HEK293T (cell line): ENCODE measurements at regions not wholly inside any gene's neighbourhood (a gene's known extent, or its start where the extent isn't known, plus 50 kb on each side); places are given as distances from the start of the nearest gene placed in this dataset.

ENCODE experiments used
- CTCF ChIA-PET: fragments of 350-600 bp; formaldehyde crosslinking; extraction: SDS; loops from one replicate; lab custom pipeline; 2021; ENCODE audit warnings: antibody characterized with exemption, inconsistent platforms; lab: Yijun Ruan, JAX
- POLR2A ChIA-PET: fragments of 350-600 bp; formaldehyde crosslinking; extraction: SDS; loops from one replicate; lab custom pipeline; 2020; ENCODE audit warnings: antibody characterized with exemption, inconsistent platforms; lab: Yijun Ruan, JAX
- DNase-seq: peaks from one replicate; pipeline ENCODE4 v3.0.0; 2012; ENCODE audit warnings: mixed read lengths; ENCODE audit errors: extremely low spot score
- ARNT ChIP-seq: fragments of 450-650 bp; IDR thresholded peaks from 2 replicates; pipeline ENCODE4 v1.6.1; 2017; ENCODE audit warnings: mild to moderate bottlenecking
- BHLHE40 ChIP-seq: fragments of 450-650 bp; IDR thresholded peaks from 2 replicates; pipeline ENCODE4 v1.6.1; 2016; ENCODE audit warnings: mild to moderate bottlenecking, moderate library complexity, borderline replicate concordance
- CTBP1 ChIP-seq: fragments of 450-650 bp; IDR thresholded peaks from 2 replicates; pipeline ENCODE4 v1.6.1; 2016; ENCODE audit warnings: borderline replicate concordance
- ELF4 ChIP-seq: fragments of 450-650 bp; IDR thresholded peaks from 2 replicates; pipeline ENCODE4 v1.6.1; 2017; ENCODE audit warnings: antibody characterized with exemption
- FOXA1 ChIP-seq: fragments of 450-650 bp; IDR thresholded peaks from 2 replicates; pipeline ENCODE4 v1.6.1; 2016; ENCODE audit warnings: mild to moderate bottlenecking
- FOXK2 ChIP-seq: fragments of 450-650 bp; IDR thresholded peaks from 2 replicates; pipeline ENCODE4 v1.6.1; 2016; ENCODE audit warnings: mild to moderate bottlenecking
- FOXM1 ChIP-seq: fragments of 450-650 bp; IDR thresholded peaks from 2 replicates; pipeline ENCODE4 v1.6.1; 2017; ENCODE audit warnings: mild to moderate bottlenecking, borderline replicate concordance
- HDGF ChIP-seq: fragments of 450-650 bp; IDR thresholded peaks from 2 replicates; pipeline ENCODE4 v1.6.1; 2017; ENCODE audit warnings: antibody characterized with exemption, borderline replicate concordance
- L3MBTL2 ChIP-seq: fragments of 450-650 bp; conservative IDR thresholded peaks from 2 replicates; pipeline ENCODE4 v1.6.1; 2016; ENCODE audit warnings: mild to moderate bottlenecking
- LEF1 ChIP-seq: fragments of 450-650 bp; IDR thresholded peaks from 2 replicates; pipeline ENCODE4 v1.6.1; 2017; ENCODE audit warnings: mild to moderate bottlenecking, borderline replicate concordance
- NFRKB ChIP-seq: fragments of 450-650 bp; IDR thresholded peaks from 2 replicates; pipeline ENCODE4 v1.6.1; 2016; ENCODE audit warnings: mild to moderate bottlenecking, moderate library complexity
- SP1 ChIP-seq: fragments of 450-650 bp; IDR thresholded peaks from 2 replicates; pipeline ENCODE4 v1.6.1; 2017
- SUZ12 ChIP-seq: fragments of 450-650 bp; IDR thresholded peaks from 2 replicates; pipeline ENCODE4 v1.6.1; 2016; ENCODE audit warnings: mild to moderate bottlenecking
- TARDBP ChIP-seq: fragments of 450-650 bp; IDR thresholded peaks from 2 replicates; pipeline ENCODE4 v1.6.1; 2016
- ZNF384 ChIP-seq: fragments of 450-650 bp; IDR thresholded peaks from 2 replicates; pipeline ENCODE4 v1.6.1; 2016
- TF ChIP-seq, protein P1 (sequence below): fragments of 450-650 bp; IDR thresholded peaks from 2 replicates; pipeline ENCODE4 v1.6.1; 2016

DNA sequence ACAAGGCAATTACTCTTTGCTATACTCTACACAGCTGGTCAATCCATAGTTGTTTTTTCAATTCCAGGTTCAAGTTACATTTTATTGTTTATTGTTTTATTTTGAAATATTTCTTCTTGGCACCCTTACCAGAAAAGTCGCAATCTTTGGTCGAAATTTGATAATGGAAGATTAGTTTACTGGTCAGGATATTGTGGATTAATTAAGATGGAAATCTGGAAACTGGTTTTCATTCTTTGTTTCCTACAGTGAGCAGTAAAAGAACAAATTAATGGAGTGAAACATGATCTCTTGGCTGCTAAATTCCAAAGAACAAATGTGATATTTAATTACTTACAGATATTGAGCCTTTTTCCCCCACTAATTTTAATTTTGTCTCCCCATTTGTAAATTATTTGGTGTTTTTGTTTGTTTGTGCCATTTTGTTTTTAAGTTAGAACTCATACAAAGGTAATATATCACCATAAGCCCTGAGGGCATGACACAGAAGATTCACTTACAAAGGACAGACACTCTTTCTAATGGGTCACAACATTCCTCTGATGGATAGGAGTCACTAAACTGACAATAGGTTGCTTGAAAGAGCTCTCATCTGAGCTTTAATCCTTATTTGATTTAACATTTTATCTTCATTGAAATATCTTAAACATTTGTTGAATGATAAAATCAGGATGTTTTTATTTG lies 700.2 kb downstream of the KCNJ2 start:
- ChIA-PET POLR2A (no interaction called here), CTCF (no interaction called here)
- DNase-seq, result no peak
- TF ChIP-seq, protein P1, sequence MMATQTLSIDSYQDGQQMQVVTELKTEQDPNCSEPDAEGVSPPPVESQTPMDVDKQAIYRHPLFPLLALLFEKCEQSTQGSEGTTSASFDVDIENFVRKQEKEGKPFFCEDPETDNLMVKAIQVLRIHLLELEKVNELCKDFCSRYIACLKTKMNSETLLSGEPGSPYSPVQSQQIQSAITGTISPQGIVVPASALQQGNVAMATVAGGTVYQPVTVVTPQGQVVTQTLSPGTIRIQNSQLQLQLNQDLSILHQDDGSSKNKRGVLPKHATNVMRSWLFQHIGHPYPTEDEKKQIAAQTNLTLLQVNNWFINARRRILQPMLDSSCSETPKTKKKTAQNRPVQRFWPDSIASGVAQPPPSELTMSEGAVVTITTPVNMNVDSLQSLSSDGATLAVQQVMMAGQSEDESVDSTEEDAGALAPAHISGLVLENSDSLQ, result peak; percentile 64
- no peak for TF ChIP-seq TARDBP

DNA sequence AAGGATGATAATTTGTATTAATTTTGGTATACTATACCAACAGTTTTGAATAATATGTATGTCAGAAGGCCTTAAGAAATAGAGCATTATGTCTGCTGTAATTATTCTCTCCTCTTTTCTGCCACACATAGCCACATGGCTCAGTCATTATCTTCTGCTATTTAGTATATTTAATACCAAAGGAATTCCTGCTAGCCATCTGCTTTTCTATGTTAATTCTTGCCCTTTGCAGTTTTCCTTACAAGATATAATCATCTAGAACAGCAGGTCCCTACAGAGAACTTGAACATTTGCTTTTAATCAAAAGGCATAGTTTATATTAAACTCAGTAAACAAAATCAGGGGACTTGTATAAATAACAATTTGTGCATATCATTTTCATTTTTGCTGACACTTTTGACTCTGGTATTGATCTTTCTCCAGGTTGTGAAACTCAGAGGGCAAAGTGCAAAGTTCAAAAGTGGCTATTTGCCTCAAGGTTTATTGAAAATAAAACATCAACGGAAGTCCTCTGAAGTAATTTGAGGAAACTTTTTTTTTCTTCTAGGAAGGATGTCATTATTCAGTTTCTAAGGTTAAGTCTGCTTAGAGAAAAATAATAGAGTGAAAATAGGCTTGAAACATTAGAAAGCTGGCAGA lies 702.0 kb downstream of the KCNJ2 start:
- TF ChIP-seq SUZ12, result no peak
- no peak for TF ChIP-seq FOXA1
- no peak for TF ChIP-seq ELF4
- TF ChIP-seq NFRKB, result no peak
- no peak for TF ChIP-seq LEF1
- TF ChIP-seq L3MBTL2, result no peak
- TF ChIP-seq, protein P1, result no peak
- TF ChIP-seq BHLHE40, result no peak
- TF ChIP-seq TARDBP, result no peak
- TF ChIP-seq CTBP1, result no peak
- POLR2A ChIA-PET, result no interaction called here
- CTCF ChIA-PET, result no interaction called here
- no peak for DNase-seq

DNA sequence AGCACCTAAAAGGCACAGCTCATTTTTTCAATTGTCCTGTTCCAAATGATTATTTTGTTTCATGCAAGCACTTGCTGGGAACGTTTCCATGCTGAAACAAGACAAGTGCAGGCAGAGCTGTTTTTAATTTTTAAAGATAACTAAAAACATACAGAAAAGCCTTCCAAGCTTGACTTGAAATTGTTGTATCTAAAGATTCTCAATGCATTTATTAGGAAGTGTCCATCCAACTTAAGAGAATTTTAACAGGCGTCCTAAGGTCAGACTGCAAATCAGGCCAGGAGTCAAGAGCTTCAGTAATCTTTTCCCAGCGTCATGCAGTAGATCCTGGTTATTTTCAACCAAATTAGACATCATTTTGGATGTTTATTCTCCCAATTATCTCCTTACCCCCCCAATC lies 702.8 kb downstream of the KCNJ2 start:
- DNase-seq, result no peak
- TF ChIP-seq CTBP1 (no peak), ARNT (no peak), SUZ12 (no peak), BHLHE40 (no peak), TARDBP (no peak), NFRKB (no peak), FOXM1 (no peak), FOXK2 (no peak), L3MBTL2 (no peak)
- ChIA-PET POLR2A (interaction anchor here (0.6 kb wide), 1 partner anchor 8 kb away, joined by 3 read pairs; no protein-coding TSS in a partner anchor), CTCF (interaction anchor here (0.6 kb wide), 1 partner anchor 208 kb away, joined by 3 read pairs; no protein-coding TSS in a partner anchor)

DNA sequence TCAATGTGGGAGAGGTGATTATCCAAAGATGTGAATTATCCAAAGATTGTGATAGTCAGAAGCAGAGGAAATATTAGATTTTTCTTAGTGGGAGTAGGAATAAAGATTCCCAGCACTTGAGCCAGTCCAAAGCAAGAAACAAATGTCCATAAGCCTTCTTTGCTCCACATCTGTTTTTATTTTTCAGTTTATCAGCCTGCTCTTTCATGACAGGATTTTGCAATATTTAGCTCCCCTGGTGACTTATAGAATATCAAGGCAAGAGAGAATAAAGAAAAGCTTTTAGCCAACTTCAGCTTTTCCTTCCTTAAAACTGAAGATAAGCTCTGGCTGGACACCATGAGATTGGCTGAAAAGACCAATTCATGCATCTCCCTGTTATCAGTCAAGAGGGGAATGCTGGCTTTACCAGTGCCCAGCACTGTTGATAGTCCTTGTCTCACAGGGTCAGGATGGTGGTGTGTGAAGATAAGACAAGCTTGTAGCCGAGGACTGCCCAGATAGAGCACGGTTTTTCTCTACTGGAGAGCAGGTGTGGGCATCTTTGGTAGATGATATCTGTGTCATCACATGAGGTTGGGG lies 706.5 kb downstream of the KCNJ2 start:
- ChIA-PET CTCF (no interaction called here), POLR2A (no interaction called here)
- DNase-seq, result no peak
- TF ChIP-seq BHLHE40 (no peak), ELF4 (no peak), FOXM1 (no peak), ARNT (no peak), L3MBTL2 (no peak), TARDBP (no peak), NFRKB (no peak), CTBP1 (no peak), LEF1 (no peak), HDGF (no peak), FOXA1 (no peak), ZNF384 (no peak), SUZ12 (no peak), FOXK2 (no peak), SP1 (no peak)
- TF ChIP-seq, protein P1, result no peak

DNA sequence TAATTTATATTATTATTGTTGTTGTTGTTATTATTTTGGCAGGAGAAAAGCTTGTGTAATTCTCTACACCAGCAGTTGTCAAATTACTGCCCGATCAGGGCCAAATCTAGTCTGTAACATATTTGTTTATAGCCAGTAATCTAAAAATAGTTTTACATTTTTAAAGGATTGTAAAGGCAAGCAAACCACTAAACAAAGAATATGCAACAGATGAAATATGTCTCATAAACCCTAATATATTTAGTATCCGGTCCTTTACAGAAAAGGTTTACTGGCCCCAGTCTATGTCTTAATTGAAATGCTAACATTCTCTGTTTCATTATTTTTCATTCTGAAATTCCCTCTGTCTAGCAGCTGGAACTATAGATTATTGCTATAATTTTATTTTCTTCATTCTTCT lies 709.5 kb downstream of the KCNJ2 start:
- TF ChIP-seq FOXA1, result no peak
- no peak for TF ChIP-seq CTBP1
- TF ChIP-seq ZNF384, result no peak
- TF ChIP-seq NFRKB, result no peak
- TF ChIP-seq ELF4, result no peak
- TF ChIP-seq, protein P1, result no peak
- no peak for TF ChIP-seq L3MBTL2
- no peak for TF ChIP-seq SP1
- TF ChIP-seq FOXM1, result no peak
- no peak for DNase-seq
- ChIA-PET CTCF (no interaction called here), POLR2A (no interaction called here)

DNA sequence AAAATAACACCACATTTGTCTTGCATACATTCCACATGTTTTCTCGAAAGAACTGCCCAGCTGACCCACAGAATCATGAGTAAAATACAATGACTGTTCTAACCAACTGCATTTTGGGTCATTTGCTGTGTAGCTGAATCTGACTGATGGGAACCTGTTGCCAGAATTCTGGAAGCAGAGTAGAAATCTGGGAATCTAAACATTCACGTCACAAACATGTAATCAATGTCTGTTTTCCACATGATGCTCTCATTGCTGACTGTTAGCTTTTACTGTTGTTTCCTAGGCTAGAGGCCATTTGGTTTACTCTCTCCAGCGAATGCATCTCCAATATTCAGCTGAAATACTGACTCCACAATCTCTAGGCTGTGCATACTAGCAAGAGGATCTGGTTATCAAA lies 710.1 kb downstream of the KCNJ2 start:
- TF ChIP-seq ELF4, result no peak
- no peak for TF ChIP-seq L3MBTL2
- TF ChIP-seq BHLHE40, result no peak
- TF ChIP-seq LEF1, result no peak
- no peak for TF ChIP-seq NFRKB
- no peak for TF ChIP-seq HDGF
- no peak for TF ChIP-seq ZNF384
- TF ChIP-seq, protein P1, result no peak
- no peak for TF ChIP-seq SUZ12
- no peak for TF ChIP-seq ARNT
- TF ChIP-seq FOXM1, result no peak
- TF ChIP-seq TARDBP, result no peak
- no peak for TF ChIP-seq FOXK2
- no peak for TF ChIP-seq FOXA1
- ChIA-PET POLR2A (interaction anchor here (0.6 kb wide), 1 partner anchor 226 kb away, joined by 3 read pairs; no protein-coding TSS in a partner anchor), CTCF (no interaction called here)
- DNase-seq, result no peak
